Epithelial cell of proximal tubule (primary cell): ENCODE measurements at regions not wholly inside any gene's neighbourhood (a gene's known extent, or its start where the extent isn't known, plus 50 kb on each side); places are given as distances from the start of the nearest gene placed in this dataset.
"Not testable (repeated sequence)": the region's sequence is repeated elsewhere in the genome, so short reads cannot be mapped to it uniquely, and the experiment has no call there.

Experiments
- DNase-seq: peaks from one replicate; pipeline ENCODE4 v3.0.0-alpha.2; 2011; ENCODE audit warnings: low read depth
- H3K4me3 ChIP-seq: 2 replicates; pipeline ENCODE4 v1.5.1; 2011; ENCODE audit warnings: low read depth, mild to moderate bottlenecking, low read length
- CTCF ChIP-seq: conservative IDR thresholded peaks from 2 replicates; pipeline ENCODE4 v1.5.1; 2012; ENCODE audit warnings: low read depth, mild to moderate bottlenecking, low read length

GRCh38 chr18:32870611-32871010 is 97.8 kb upstream of the KLHL14 start:
- TF ChIP-seq CTCF, result no peak
- H3K4me3 ChIP-seq, result no peak overlapping the region
- no peak for DNase-seq

- no peak overlapping the region for H3K4me3 ChIP-seq
- DNase-seq, result no peak
- TF ChIP-seq CTCF, result no peak
Observed at GRCh38 chr18:32868406-32868805, 95.6 kb upstream of the KLHL14 start.

GRCh38 chr18:32867936-32868335 is 95.1 kb upstream of the KLHL14 start:
- no peak for DNase-seq
- no peak for TF ChIP-seq CTCF
- H3K4me3 ChIP-seq, result no peak overlapping the region

- no peak for TF ChIP-seq CTCF
- DNase-seq, result no peak
- H3K4me3 ChIP-seq, result no peak overlapping the region
Observed at GRCh38 chr18:32867330-32867729, 94.5 kb upstream of the KLHL14 start.

- not testable (repeated sequence) for DNase-seq, H3K4me3 ChIP-seq
Observed at GRCh38 chr18:32862031-32862430, 89.2 kb upstream of the KLHL14 start.

- no peak overlapping the region for H3K4me3 ChIP-seq
- no peak for DNase-seq
- no peak for TF ChIP-seq CTCF
Observed at GRCh38 chr18:32851936-32852335, 79.1 kb upstream of the KLHL14 start.

- H3K4me3 ChIP-seq, result no peak overlapping the region
- no peak for TF ChIP-seq CTCF
- DNase-seq, result no peak
Observed at GRCh38 chr18:32848826-32849225, 76.0 kb upstream of the KLHL14 start.

GRCh38 chr18:32847691-32848090 is 74.9 kb upstream of the KLHL14 start:
- TF ChIP-seq CTCF, result no peak
- no peak overlapping the region for H3K4me3 ChIP-seq
- no peak for DNase-seq
